A549 (cell line): ENCODE measurements at regions not wholly inside any gene's neighbourhood (a gene's known extent, or its start where the extent isn't known, plus 50 kb on each side); places are given as distances from the start of the nearest gene placed in this dataset.

ENCODE experiments used
- ATAC-seq, 2 experiments: fragments of 200-7000 bp in 1 of 2; fragments of >200 bp in 1 of 2; cut with Nextera tagmentation in 1 of 2; cut with Tn5 transposase in 1 of 2; 3 replicates each; pipeline versions ENCODE4 v1.8.0 to v1.9.1; 2018 to 2020; ENCODE audit warnings: mild to moderate bottlenecking in 1 of 2, moderate library complexity in 1 of 2
- CTCF ChIA-PET: fragments of 300-600 bp; sonication (Branson Sonifier 250); formaldehyde crosslinking; extraction: SDS; loops from one replicate; lab custom pipeline; 2021; ENCODE audit warnings: antibody characterized with exemption, inconsistent platforms; lab: Yijun Ruan, JAX
- POLR2A ChIA-PET: fragments of 350-600 bp; formaldehyde crosslinking; extraction: SDS; loops from one replicate; lab custom pipeline; 2021; ENCODE audit warnings: antibody characterized with exemption, inconsistent platforms; lab: Yijun Ruan, JAX
- DNase-seq, 2 experiments: peaks; one replicate each; pipeline versions ENCODE4 v3.0.0 to v3.0.0-alpha.2; 2011 to 2016; ENCODE audit warnings: low read depth in 1 of 2, low spot score in 1 of 2
- FAIRE-seq: peaks from 2 replicates; lab custom pipeline; 2011; peaks lifted over from hg19 to GRCh38; lab: Jason Lieb, UNC
- H3K27ac ChIP-seq, 2 experiments: fragments of >200 bp; sonication (Bioruptor Twin); formaldehyde crosslinking; 3 replicates each; pipeline ENCODE4 v1.5.1; 2016 to 2017
- H3K4me1 ChIP-seq: fragments of >200 bp; sonication (Bioruptor Twin); formaldehyde crosslinking; 3 replicates; pipeline ENCODE4 v1.6.1; 2016
- H3K4me2 ChIP-seq: fragments of >200 bp; sonication (Bioruptor Twin); formaldehyde crosslinking; 3 replicates; pipeline ENCODE4 v1.6.1; 2016
- H3K4me3 ChIP-seq: fragments of >200 bp; sonication (Bioruptor Twin); formaldehyde crosslinking; 3 replicates; pipeline ENCODE4 v1.5.1; 2016
- H3K9me3 ChIP-seq: fragments of >200 bp; sonication (Bioruptor Twin); formaldehyde crosslinking; 3 replicates; pipeline ENCODE4 v1.6.1; 2016
- CHD2 ChIP-seq: fragments of 150-350 bp; IDR thresholded peaks from 2 replicates; pipeline ENCODE4 v1.6.1; 2014; ENCODE audit warnings: low read length; ENCODE audit not compliant: partially characterized antibody
- CTCF ChIP-seq: fragments of >200 bp; sonication (Bioruptor Twin); formaldehyde crosslinking; IDR thresholded peaks from 3 replicates; pipeline ENCODE4 v1.5.1; 2016
- EP300 ChIP-seq, 2 experiments: fragments of >200 bp; sonication (Bioruptor Twin); formaldehyde crosslinking; IDR thresholded peaks; 2 replicates in 1 of 2; 3 replicates in 1 of 2; pipeline ENCODE4 v1.6.1; 2016 to 2017
- FOSL2 ChIP-seq, 2 experiments: fragments of 450-650 bp in 1 of 2; fragments of >200 bp in 1 of 2; sonication (Bioruptor Twin) in 1 of 2; formaldehyde crosslinking; IDR thresholded peaks; 2 replicates each; pipeline versions ENCODE4 v1.5.0 to v1.6.1; 2016 to 2020; ENCODE audit warnings: mild to moderate bottlenecking in 1 of 2, moderate library complexity in 1 of 2
- FOXS1 ChIP-seq: fragments of 250-450 bp; sonication (Bioruptor Pico); IDR thresholded peaks from 2 replicates; pipeline ENCODE4 v1.5.0; 2020; ENCODE audit warnings: mild to moderate bottlenecking, moderate library complexity
- GATA3 ChIP-seq: IDR thresholded peaks from 2 replicates; pipeline ENCODE4 v1.6.1; 2012; ENCODE audit warnings: borderline replicate concordance
- HMGXB4 ChIP-seq: fragments of 250-450 bp; sonication (Bioruptor Pico); IDR thresholded peaks from 2 replicates; pipeline ENCODE4 v1.5.0; 2021; ENCODE audit warnings: mild to moderate bottlenecking, moderate library complexity, borderline replicate concordance
- HOXA7 ChIP-seq: fragments of 250-450 bp; sonication (Bioruptor Pico); IDR thresholded peaks from 2 replicates; pipeline ENCODE4 v1.5.0; 2020; ENCODE audit warnings: mild to moderate bottlenecking, moderate library complexity
- JUN ChIP-seq, 2 experiments: fragments of >200 bp; sonication (Bioruptor Twin); formaldehyde crosslinking; IDR thresholded peaks; 2 replicates in 1 of 2; 3 replicates in 1 of 2; pipeline ENCODE4 v1.6.1; 2016 to 2017
- JUNB ChIP-seq: fragments of >200 bp; sonication (Bioruptor Twin); formaldehyde crosslinking; IDR thresholded peaks from 2 replicates; pipeline ENCODE4 v1.6.1; 2016
- MAX ChIP-seq: IDR thresholded peaks from 2 replicates; pipeline ENCODE4 v1.6.1; 2012
- NFE2L2 ChIP-seq: fragments of 150-350 bp; conservative IDR thresholded peaks from 2 replicates; pipeline ENCODE4 v1.6.1; 2014; ENCODE audit warnings: low read length
- NR3C1 ChIP-seq: fragments of >200 bp; sonication (Bioruptor Twin); formaldehyde crosslinking; IDR thresholded peaks from 3 replicates; pipeline ENCODE4 v1.6.1; 2017
- POLR2A ChIP-seq: IDR thresholded peaks from 2 replicates; pipeline ENCODE4 v1.6.1; 2012; ENCODE audit warnings: mild to moderate bottlenecking, low read length
- RCOR1 ChIP-seq: fragments of 150-350 bp; IDR thresholded peaks from 2 replicates; pipeline ENCODE4 v1.6.1; 2014; ENCODE audit warnings: antibody characterized with exemption, low read length, low read depth
- RFX5 ChIP-seq: fragments of 450-650 bp; IDR thresholded peaks from 2 replicates; pipeline ENCODE4 v1.7.1; 2014; ENCODE audit warnings: antibody characterized with exemption, mild to moderate bottlenecking, moderate library complexity
- SMC3 ChIP-seq: fragments of >200 bp; sonication (Bioruptor Twin); formaldehyde crosslinking; IDR thresholded peaks from 3 replicates; pipeline ENCODE4 v1.6.1; 2018; ENCODE audit warnings: inconsistent platforms
- TFCP2L1 ChIP-seq: fragments of 250-450 bp; sonication (Bioruptor Pico); IDR thresholded peaks from 2 replicates; pipeline ENCODE4 v1.5.0; 2021; ENCODE audit warnings: mild to moderate bottlenecking
- TP53 ChIP-seq: fragments of 250-450 bp; sonication (Bioruptor Pico); IDR thresholded peaks from 2 replicates; pipeline ENCODE4 v1.5.0; 2021; ENCODE audit warnings: mild to moderate bottlenecking, moderate library complexity
- ZC3H11A ChIP-seq: fragments of 450-650 bp; IDR thresholded peaks from 2 replicates; pipeline ENCODE4 v1.6.1; 2014; ENCODE audit warnings: antibody characterized with exemption, mild to moderate bottlenecking
- ZFP36 ChIP-seq: fragments of 450-650 bp; IDR thresholded peaks from 2 replicates; pipeline ENCODE4 v1.6.1; 2014; ENCODE audit warnings: borderline replicate concordance; ENCODE audit not compliant: partially characterized antibody
- WGBS: methylation state at CpG from one replicate; pipeline ENCODE4 v1.1.6; 2017; ENCODE audit errors: missing lambda C conversion rate; 5-methylcytosine and 5-hydroxymethylcytosine counted together
- TF ChIP-seq, protein P1 (sequence below): fragments of >200 bp; sonication (Bioruptor Twin); formaldehyde crosslinking; IDR thresholded peaks from 3 replicates; pipeline ENCODE4 v1.6.1; 2016
- TF ChIP-seq, protein P2 (sequence below): fragments of 250-450 bp; sonication (Bioruptor Pico); IDR thresholded peaks from 2 replicates; pipeline ENCODE4 v1.5.0; 2020; ENCODE audit warnings: low read depth, mild to moderate bottlenecking, moderate library complexity
- TF ChIP-seq, protein P3 (sequence below): IDR thresholded peaks from 2 replicates; pipeline ENCODE4 v1.6.1; 2012

DNA sequence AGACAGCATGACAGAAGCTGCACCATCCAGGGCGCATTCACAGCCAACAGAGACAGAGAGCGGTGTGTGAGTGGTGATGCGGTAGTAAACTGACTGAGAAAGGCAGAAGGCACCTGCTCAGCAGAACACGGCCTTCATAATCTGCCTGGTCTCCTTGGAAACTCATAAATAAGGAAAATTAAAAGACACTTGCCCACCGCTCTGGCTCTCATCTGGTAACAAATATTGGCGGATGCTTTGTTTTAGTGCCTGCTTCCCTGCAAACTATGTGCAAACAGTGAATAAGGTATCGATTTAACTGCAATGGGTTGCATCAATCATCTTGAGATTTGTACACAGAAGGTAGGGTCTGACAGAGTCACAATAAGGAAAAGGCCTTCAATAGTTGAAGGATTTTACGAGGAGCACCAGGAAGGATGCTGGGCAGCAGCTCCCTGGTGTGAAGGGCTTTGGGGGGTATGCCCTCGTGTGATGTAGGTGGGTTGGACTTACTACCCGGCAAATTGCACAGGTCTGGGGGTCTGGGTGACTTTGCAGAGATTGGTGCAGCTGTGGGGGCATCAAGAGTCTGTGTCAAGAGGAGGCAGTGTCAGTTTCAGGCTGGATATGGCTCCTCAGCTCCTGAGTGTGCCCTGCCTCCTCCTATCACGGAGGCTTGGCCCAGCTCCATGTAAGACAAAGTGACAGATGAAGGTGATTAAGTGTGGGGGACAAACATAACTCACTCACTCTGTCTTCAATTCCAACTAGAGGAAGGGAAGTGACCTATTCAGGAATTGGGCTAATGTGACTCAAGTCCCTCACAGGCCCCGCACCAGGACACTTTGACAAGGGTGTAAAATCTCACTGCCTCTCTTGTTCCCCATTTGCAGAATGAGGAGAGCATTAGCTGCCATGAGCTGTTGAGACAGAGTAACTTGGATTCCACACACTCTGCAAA, 166.7 kb downstream of the ICE1 start:
- WGBS: 23% methylated on average over 11 of the region's 12 CpGs
- Histone ChIP-seq H3K9me3 (no peaks in the 10 kb centered on the region), H3K27ac (no peak overlapping the region), H3K4me2 (no peak overlapping the region), H3K4me1 (no peaks in the 10 kb centered on the region), H3K4me3 (no peak overlapping the region)
- ATAC-seq (no peak), FAIRE-seq (no peak), DNase-seq (no peak)
- ChIA-PET POLR2A (no interaction called here), CTCF (interaction anchor here (0.8 kb wide), 1 partner anchor 76 kb away, joined by 3 read pairs; no protein-coding TSS in a partner anchor)
- TF ChIP-seq JUNB: no peak
- TF ChIP-seq, protein P1, sequence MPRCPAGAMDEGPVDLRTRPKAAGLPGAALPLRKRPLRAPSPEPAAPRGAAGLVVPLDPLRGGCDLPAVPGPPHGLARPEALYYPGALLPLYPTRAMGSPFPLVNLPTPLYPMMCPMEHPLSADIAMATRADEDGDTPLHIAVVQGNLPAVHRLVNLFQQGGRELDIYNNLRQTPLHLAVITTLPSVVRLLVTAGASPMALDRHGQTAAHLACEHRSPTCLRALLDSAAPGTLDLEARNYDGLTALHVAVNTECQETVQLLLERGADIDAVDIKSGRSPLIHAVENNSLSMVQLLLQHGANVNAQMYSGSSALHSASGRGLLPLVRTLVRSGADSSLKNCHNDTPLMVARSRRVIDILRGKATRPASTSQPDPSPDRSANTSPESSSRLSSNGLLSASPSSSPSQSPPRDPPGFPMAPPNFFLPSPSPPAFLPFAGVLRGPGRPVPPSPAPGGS: no peak
- TF ChIP-seq NFE2L2: no peak
- no peak for TF ChIP-seq CTCF
- TF ChIP-seq HOXA7 (CRISPR knock-in tag): no peak
- no peak for TF ChIP-seq RFX5
- TF ChIP-seq ZC3H11A: no peak
- TF ChIP-seq POLR2A: no peak
- TF ChIP-seq RCOR1: no peak
- TF ChIP-seq CHD2: no peak

DNA sequence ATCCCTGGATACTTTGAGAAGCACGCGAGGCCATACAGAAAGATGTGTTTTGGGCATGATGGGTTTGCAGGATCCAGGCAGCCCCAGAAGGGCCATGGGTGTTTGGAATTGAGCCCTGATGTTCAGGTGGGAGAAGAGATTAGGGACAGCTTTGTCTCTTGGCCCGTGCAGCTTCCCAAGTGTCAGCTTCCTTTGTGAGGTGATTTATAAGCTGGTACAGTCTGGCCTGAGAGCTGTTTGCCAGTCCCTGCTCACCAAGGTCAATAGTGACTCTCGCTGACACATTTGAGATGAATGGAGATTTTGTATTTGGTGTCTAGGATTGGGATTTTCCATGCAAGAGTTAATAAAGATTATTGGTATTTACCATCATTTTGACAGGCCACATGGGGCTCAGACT, 165.9 kb downstream of the ICE1 start:
- FAIRE-seq (no peak), ATAC-seq (no peak), DNase-seq (no peak)
- no peak overlapping the region for H3K27ac ChIP-seq
- ChIA-PET CTCF (no interaction called here), POLR2A (no interaction called here)
- H3K9me3 ChIP-seq: no peaks in the 10 kb centered on the region
- WGBS: 3% methylated on average over 4 of the region's 4 CpGs
- no peak overlapping the region for H3K4me2 ChIP-seq
- H3K4me1 ChIP-seq: no peaks in the 10 kb centered on the region
- H3K4me3 ChIP-seq: no peak overlapping the region
- no peak for TF ChIP-seq TP53 (CRISPR knock-in tag)
- no peak for TF ChIP-seq NR3C1
- no peak for TF ChIP-seq POLR2A

- no peak overlapping the region for H3K4me2 ChIP-seq
- H3K27ac ChIP-seq: no peak overlapping the region
- POLR2A ChIA-PET: no interaction called here
- no peaks in the 10 kb centered on the region for H3K9me3 ChIP-seq
- no peak for FAIRE-seq
- no peaks in the 10 kb centered on the region for H3K4me1 ChIP-seq
- DNase-seq: no peak
- no peak for ATAC-seq
- no peak overlapping the region for H3K4me3 ChIP-seq
- CTCF ChIA-PET: no interaction called here
- 0% methylated on average over 3 of the region's 3 CpGs for WGBS
- TF ChIP-seq, protein P2, sequence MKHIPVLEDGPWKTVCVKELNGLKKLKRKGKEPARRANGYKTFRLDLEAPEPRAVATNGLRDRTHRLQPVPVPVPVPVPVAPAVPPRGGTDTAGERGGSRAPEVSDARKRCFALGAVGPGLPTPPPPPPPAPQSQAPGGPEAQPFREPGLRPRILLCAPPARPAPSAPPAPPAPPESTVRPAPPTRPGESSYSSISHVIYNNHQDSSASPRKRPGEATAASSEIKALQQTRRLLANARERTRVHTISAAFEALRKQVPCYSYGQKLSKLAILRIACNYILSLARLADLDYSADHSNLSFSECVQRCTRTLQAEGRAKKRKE: no peak
- TF ChIP-seq FOXS1 (CRISPR knock-in tag) (no peak), FOSL2 (IDR thresholded peaks at IDR 0.05) (no peak), FOSL2 (CRISPR knock-in tag; IDR thresholded peaks at IDR 0.05) (no peak), HOXA7 (CRISPR knock-in tag) (no peak), SMC3 (no peak), RCOR1 (no peak), NFE2L2 (no peak), TP53 (CRISPR knock-in tag) (no peak), EP300 (IDR thresholded peaks at IDR 0.05) (no peak), CTCF (no peak), GATA3 (no peak), HMGXB4 (CRISPR knock-in tag) (no peak), MAX (no peak), TFCP2L1 (CRISPR knock-in tag) (no peak), ZFP36 (no peak), JUN (IDR thresholded peaks at IDR 0.05) (no peak)
- TF ChIP-seq, protein P3, sequence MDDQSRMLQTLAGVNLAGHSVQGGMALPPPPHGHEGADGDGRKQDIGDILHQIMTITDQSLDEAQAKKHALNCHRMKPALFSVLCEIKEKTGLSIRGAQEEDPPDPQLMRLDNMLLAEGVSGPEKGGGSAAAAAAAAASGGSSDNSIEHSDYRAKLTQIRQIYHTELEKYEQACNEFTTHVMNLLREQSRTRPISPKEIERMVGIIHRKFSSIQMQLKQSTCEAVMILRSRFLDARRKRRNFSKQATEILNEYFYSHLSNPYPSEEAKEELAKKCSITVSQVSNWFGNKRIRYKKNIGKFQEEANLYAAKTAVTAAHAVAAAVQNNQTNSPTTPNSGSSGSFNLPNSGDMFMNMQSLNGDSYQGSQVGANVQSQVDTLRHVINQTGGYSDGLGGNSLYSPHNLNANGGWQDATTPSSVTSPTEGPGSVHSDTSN: no peak
Measured at GRCh38 chr5:5587474-5587873, 165.0 kb downstream of the ICE1 start.
